DMS53 (cell line): ENCODE measurements at regions not wholly inside any gene's neighbourhood (a gene's known extent, or its start where the extent isn't known, plus 50 kb on each side); places are given as distances from the start of the nearest gene placed in this dataset.
"Not testable (repeated sequence)": the region's sequence is repeated elsewhere in the genome, so short reads cannot be mapped to it uniquely, and the experiment has no call there.

Experiments used
- DNase-seq: peaks from one replicate; lab custom pipeline; 2025; lab: John Stamatoyannopoulos, UW

GRCh38 chr11:71182791-71183677 lies 69.3 kb downstream of the SHANK2 start:
- DNase-seq, result peak; percentile 90

DNA sequence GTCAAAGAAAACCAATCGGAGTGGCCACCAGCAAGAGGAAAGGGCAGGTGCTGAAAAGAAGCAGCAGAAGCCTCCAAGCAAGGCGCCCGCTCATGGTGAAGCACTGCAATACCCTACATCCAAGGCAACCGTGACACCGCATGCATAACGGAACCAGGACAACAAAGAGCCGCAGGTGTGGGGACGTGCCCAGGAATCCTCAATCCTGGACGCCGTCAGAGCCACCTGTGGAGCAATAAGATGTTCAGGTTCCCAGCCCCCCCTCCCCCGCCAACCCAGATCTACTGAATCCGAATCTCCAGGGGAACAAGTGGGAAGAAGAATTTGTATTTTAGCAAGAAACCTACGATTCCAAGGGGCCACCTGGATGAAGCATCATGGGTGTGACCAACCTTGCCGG lies 70.8 kb downstream of the SHANK2 start:
- DNase-seq, result no peak

DNA sequence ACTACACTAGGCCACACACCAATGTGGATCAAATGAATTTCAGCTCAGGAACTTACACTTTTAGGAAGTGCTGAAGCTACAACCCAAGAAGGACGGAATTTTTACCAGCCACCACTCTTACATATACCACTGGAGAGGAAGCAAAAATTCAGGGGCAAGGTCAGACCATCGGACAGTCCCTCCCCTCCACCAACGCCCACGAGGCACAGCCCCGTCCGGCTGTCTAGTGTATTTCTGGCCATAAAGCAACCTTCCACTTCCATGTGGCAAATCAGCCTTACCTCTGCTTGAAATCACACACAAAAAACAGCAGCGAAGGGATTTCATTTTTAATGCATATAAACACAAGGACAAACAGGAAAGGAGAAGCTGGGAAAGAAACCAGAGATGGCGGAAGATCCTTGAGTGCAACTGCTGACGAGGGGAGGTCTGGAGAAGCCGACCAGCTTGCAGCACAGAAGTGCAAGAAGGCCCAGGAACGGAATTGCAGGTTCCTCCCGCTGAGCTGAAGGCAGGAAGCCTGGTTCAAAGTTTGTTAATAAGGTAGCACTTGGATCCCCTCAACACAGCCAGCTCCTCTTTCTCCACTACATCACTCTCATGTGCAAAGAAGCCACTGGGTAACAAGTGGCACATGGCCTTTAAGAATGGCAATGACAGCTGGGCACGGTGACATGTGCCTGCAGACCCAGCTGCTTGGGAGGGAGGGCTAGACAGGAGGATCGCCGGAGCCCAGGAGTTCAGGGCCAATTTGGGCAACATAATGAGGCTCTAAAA lies 71.5 kb downstream of the SHANK2 start:
- DNase-seq, result no peak

DNA sequence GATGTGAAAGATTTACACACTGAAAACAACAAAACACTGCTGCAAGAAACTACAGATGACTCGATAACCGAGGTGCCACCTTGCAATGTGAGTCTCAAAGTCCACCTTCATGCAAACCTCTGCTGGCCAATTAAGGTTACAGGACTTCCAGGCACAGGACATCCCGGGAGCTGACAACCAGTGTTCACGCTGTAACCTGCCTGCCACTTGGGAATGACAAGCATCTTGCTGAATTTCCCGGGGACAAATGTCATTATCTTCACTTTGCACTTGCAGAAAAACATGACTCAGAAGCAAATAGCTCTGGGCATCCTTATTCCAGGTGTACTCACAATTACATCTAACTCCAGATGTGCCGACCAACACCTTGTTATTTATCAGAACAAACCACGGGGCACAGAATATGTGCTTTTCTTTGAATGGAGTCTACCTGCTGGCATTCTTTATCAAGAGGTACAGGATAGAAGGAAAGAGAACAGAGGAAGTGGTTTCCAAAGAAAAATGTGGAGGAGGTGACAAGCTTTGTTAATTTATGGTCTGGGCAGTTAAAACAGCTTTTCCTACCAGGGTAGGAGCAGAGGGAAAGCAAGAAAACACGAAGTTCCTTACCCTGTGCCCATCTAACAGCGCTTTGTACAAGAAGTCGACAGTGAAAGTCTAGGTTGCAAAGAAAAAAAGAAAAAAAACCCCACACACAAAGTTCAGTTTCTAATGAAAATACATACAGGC lies 72.3 kb downstream of the SHANK2 start:
- DNase-seq, result no peak

DNA sequence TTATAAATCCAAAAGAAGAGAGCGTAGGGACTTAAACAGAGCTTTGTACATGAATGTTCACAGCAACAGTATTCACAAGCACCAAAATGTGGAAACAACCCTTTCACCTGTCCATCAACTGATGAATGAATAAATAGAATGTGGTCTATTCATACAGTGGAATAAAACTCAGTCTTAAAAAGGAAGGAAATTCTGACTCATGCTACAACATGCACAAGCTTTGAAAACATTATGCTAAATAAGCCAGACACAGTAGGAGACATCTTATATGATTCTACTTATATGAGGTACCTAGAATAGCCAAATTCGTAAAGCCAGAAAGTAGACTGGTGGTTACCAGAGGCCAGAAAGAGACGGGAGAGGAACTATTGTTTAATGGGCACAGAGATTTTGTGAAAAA lies 74.3 kb downstream of the SHANK2 start:
- DNase-seq, result no peak

- DNase-seq, result no peak
Observed at GRCh38 chr11:71176812-71177211, 75.6 kb downstream of the SHANK2 start.

GRCh38 chr11:71173709-71174108 lies 78.7 kb downstream of the SHANK2 start:
- no peak for DNase-seq

DNA sequence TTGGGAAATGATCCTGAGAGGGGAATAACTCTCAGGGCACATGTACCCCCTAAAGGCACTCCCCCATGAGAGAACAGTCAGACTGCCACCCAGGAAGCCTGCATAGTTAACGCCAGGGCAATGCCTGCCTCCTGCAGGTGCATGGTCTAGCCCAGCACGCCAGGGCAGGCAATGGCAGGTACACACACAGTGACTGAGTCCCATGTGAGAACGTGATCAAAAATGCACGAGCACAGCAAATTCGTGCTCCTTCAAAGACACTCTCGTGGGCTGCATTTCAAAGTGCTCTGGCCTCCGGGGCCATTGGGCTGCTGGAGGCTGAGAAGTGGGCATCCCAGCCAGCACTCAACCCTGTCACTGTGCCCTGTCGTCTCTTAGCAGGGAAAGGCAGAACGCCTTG lies 79.7 kb downstream of the SHANK2 start:
- no peak for DNase-seq

- DNase-seq, result no peak
Observed at GRCh38 chr11:71171576-71171975, 80.8 kb downstream of the SHANK2 start.

GRCh38 chr11:71170624-71171423 lies 81.6 kb downstream of the SHANK2 start:
- no peak for DNase-seq

- DNase-seq, result no peak
Observed at GRCh38 chr11:71169313-71169712, 83.1 kb downstream of the SHANK2 start.

DNA sequence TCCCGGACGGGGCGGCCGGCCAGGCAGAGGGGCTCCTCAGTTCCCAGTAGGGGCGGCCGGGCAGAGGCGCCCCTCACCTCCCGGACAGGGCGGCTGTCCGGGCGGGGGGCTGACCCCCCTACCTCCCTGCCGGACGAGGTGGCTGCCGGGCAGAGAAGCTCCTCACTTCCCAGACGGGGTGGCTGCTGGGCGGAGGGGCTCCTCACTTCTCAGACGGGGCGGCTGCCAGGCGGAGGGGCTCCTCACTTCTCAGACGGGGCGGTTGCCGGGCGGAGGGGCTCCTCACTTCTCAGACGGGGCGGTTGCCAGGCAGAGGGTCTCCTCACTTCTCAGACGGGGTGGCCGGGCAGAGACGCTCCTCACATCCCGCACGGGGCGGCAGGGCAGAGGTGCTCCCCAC lies 84.6 kb downstream of the SHANK2 start:
- DNase-seq, result not testable (repeated sequence)

DNA sequence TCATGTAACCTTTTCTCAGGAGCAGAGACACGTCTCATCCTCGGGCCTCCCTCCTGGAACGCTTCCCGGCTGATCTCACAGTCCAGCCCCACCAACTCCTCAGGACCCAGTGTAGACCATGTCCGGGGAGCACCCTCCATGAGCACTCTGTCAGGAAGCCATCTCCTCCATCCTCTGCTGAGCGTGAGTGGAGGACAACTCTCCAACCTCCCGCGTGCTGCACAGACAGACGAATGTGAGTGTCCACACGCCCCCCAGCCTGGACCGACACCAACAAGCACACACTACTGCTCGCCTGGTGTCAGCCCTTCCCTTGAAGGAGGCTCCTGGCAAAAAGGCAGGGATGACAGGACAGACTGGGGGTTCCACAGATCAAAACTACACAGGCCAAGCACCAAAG lies 86.6 kb downstream of the SHANK2 start:
- DNase-seq, result no peak

DNA sequence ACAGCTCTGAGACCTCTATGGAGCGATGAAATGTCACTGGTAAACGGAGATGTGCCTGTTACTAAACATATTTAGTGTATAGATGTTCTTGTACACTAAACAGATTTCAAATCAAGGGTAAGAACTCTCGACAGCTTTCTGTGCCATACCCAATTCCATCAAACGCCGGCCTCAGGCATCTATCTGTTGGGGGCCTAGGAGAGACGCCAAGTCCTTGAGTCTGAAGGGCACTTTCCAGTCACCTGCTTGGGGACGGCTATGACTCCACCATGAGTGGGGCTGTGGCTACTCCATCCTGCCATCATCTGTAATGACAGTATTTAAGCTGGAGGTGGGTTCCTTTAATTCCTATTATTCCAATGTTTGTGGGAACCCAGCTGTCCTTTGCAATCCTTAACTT lies 87.8 kb downstream of the SHANK2 start:
- DNase-seq, result no peak

DNA sequence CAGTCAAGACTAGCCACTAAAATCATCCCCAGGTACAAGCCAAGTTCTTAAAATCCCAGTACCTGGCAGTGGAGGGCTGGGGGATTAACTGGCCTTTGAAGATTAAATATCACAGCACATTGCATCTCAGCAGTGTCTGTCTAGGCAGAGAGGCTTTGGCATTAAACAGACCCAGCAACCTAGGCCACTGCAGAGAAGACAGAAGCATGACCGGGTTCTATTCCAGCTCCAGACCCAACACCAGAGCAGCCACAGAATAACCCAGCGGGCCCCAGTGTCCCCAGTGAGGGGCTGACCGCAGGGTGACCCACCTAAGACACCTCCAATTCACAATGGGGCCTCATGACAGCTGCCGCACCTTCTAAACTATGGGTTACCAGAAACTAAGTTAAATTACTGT lies 88.2 kb downstream of the SHANK2 start:
- no peak for DNase-seq

DNA sequence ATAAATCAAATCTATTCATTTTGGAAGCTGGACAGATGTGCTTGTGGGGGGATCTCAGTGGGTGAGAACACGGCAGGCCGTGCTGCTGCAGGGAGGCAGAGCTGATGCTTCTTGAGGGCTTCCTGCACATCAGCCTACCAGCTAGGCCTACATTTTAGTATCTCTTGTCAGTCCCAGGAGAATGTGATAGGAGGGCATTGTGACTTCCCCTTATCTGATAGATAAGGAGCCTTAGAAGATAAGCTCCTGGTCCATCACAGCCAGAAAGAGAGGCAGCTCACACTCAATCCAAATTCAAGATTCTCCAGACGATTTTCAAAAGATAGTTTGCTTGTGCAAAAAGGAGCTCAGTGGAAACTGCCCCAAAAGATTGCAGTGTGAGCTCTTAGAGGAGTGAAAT lies 89.0 kb downstream of the SHANK2 start:
- DNase-seq, result no peak

DNA sequence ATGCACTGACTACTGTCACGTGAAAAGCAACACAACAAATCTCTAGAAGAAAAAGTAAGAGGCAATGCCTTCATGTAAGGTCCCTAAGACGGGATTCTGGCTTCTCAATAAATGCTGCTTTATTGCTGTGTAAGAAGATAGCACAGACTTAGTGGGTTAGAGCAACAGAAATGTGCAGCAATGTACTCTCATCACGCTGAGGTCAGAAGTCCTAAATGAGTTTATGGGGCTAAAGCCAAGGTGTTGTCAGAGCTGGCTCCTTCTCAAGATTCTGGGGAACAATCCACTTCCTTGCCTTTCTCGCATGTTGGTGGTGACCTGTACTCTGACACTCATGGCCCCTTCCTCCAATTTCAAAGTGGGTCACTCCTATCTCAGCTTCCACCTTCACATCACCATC lies 93.4 kb downstream of the SHANK2 start:
- no peak for DNase-seq

DNA sequence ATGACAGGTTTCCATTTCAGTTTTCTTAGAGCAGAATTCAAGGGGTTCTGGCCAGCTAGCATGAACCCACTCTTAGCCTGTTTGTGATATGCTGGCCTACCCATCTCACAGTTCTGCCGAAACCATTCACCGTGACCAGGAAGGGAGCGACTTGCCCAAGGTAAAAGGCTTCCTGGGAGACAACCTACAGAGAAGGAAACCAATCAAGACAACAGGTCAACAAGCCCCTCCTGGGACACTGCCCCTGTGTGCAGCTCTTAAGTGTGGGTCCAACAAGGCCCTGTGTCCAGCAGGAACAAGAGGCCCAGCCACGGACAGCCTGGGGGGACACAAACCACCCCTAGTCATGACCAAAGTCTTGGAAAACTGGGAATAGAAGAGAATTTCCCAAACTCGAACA lies 94.7 kb downstream of the SHANK2 start:
- not testable (repeated sequence) for DNase-seq

DNA sequence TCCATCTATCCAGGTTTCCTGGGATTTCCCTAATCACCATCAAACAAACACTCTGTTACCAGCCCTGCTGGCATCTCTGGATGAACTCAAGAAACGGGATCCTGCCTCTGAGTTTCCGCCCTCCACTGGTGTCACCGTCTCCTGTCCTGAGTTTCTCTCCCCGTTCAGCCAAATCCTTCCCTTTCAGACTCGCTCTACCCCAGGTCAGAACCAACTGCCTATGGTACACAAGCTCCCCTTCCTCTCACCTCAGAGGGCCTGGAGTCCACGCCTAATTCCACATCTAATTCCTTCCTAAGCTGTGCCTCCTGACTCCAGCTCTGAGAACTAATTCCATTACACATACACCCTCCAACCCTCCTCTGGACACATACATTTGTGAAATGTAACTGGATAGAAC lies 96.1 kb downstream of the SHANK2 start:
- DNase-seq, result no peak

DNA sequence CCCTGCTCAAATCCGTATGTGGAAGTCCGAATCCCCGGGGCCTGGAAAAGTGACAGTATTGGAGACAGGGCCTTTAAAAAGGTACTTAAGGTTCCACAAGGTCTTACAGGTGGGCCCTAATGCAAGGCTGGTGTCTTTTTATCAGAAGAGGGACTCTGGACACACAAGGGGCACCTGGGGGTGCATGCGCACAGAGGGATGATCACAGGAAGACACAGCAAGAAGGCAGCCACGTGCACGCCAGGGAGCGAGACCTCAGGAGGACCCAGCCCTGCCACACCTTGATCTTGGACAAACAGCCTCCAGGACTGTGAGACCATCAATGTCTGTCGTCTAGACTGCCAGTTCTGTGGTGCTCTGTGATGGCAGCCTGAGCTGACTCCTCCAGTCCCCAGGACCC lies 96.5 kb downstream of the SHANK2 start:
- no peak for DNase-seq

- no peak for DNase-seq
Observed at GRCh38 chr11:71154261-71154805, 98.0 kb downstream of the SHANK2 start.

DNA sequence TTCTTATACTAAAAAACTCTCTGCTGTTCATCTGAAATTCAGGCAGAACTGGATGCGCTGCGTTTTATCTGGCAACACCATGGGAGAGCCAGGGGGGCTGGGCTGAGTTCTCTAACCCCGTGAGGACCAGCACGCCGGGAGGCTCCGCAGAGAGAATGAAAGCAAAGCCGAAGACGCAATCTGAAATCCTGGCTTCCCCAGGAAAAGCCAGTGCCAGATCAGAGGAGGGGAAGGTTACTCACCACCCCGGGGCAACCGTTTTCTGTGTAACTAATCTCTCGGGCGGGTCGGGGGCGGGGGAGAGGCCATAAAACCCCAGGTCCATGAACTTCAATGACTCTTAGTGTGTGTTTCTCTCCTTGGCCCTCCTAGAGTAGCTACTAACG lies 99.4 kb downstream of the SHANK2 start:
- peak; percentile 70 for DNase-seq
